Kidney capillary endothelial cell (primary cell): ENCODE measurements at regions not wholly inside any gene's neighbourhood (a gene's known extent, or its start where the extent isn't known, plus 50 kb on each side); places are given as distances from the start of the nearest gene placed in this dataset.

Source experiments
- DNase-seq: peaks from one replicate; pipeline ENCODE4 v3.0.0-alpha.2; 2018; ENCODE audit warnings: low spot score

- DNase-seq, result no peak
Measured at GRCh38 chr10:62710182-62710581, 94.3 kb upstream of the ADO start.

- DNase-seq, result no peak
Measured at GRCh38 chr10:62715383-62715782, 89.1 kb upstream of the ADO start.

GRCh38 chr10:62718585-62718984 is 85.9 kb upstream of the ADO start:
- DNase-seq, result no peak

- no peak for DNase-seq
Measured at GRCh38 chr10:62719061-62719460, 85.5 kb upstream of the ADO start.

GRCh38 chr10:62721687-62722086 is 82.8 kb upstream of the ADO start:
- DNase-seq, result no peak

GRCh38 chr10:62723375-62723774 is 81.1 kb upstream of the ADO start:
- DNase-seq, result no peak

GRCh38 chr10:62724465-62724864 is 80.1 kb upstream of the ADO start:
- DNase-seq, result no peak

GRCh38 chr10:62726142-62726541 is 78.4 kb upstream of the ADO start:
- DNase-seq, result no peak

GRCh38 chr10:62726638-62727037 is 77.9 kb upstream of the ADO start:
- no peak for DNase-seq

- DNase-seq, result no peak
Measured at GRCh38 chr10:62727934-62728333, 76.6 kb upstream of the ADO start.

- DNase-seq, result no peak
Measured at GRCh38 chr10:62728479-62728878, 76.0 kb upstream of the ADO start.

- DNase-seq, result no peak
Measured at GRCh38 chr10:62732841-62733653, 71.5 kb upstream of the ADO start.

- no peak for DNase-seq
Measured at GRCh38 chr10:62733654-62734293, 70.7 kb upstream of the ADO start.

GRCh38 chr10:62734781-62735463 is 69.6 kb upstream of the ADO start:
- no peak for DNase-seq

- no peak for DNase-seq
Measured at GRCh38 chr10:62735464-62736167, 68.9 kb upstream of the ADO start.

- no peak for DNase-seq
Measured at GRCh38 chr10:62736168-62736546, 68.4 kb upstream of the ADO start.

GRCh38 chr10:62738916-62739315 is 65.6 kb upstream of the ADO start:
- no peak for DNase-seq

GRCh38 chr10:62740885-62741745 is 63.4 kb upstream of the ADO start:
- no peak for DNase-seq

GRCh38 chr10:62741996-62742395 is 62.5 kb upstream of the ADO start:
- no peak for DNase-seq

- DNase-seq, result no peak
Measured at GRCh38 chr10:62742536-62743061, 61.9 kb upstream of the ADO start.

- no peak for DNase-seq
Measured at GRCh38 chr10:62744136-62744535, 60.4 kb upstream of the ADO start.
